Pancreas (tissue), 10 donors: ENCODE measurements at regions not wholly inside any gene's neighbourhood (a gene's known extent, or its start where the extent isn't known, plus 50 kb on each side); places are given as distances from the start of the nearest gene placed in this dataset.

Experiments
- ATAC-seq, 4 donors: fragments of 200-7000 bp; cut with Tn5 transposase; one replicate each; pipeline versions ENCODE4 v1.8.0 to v1.9.1; 2020; ENCODE audit warnings: mild to moderate bottlenecking in 4 of 4, moderate library complexity in 4 of 4
- DNase-seq, 6 donors: peaks; one replicate each; pipeline ENCODE4 v3.0.0-alpha.2; 2020
- FAIRE-seq: peaks from 2 replicates; lab custom pipeline; 2012; peaks lifted over from hg19 to GRCh38; lab: Jason Lieb, UNC
- H3K27ac ChIP-seq, 4 donors: fragments of 200-600 bp; sonication (generic); 1 replicate in 3 of 4; 2 replicates in 1 of 4; pipeline versions ENCODE4 v1.5.0 to v1.8.0; 2020
- H3K27me3 ChIP-seq, 4 donors: fragments of 200-600 bp; one replicate each; pipeline ENCODE4 v1.8.0; 2021
- H3K36me3 ChIP-seq, 3 donors: fragments of 200-600 bp; sonication (generic) in 1 of 3; one replicate each; pipeline versions ENCODE4 v1.5.0 to v1.8.0; 2020 to 2021
- H3K4me1 ChIP-seq, 3 donors: fragments of 200-600 bp; one replicate each; pipeline ENCODE4 v1.8.0; 2021
- H3K4me3 ChIP-seq, 4 donors: fragments of 200-600 bp; sonication (generic) in 2 of 4; one replicate each; pipeline versions ENCODE4 v1.5.0 to v1.8.0; 2020 to 2021
- H3K9me3 ChIP-seq, 4 donors: fragments of 200-600 bp; one replicate each; pipeline ENCODE4 v1.8.0; 2021
- CTCF ChIP-seq, 4 donors: fragments of 200-600 bp; sonication (generic) in 3 of 4; IDR thresholded peaks; one replicate each; pipeline versions ENCODE4 v1.5.0 to v1.8.0; 2021; ENCODE audit warnings: antibody characterized with exemption in 4 of 4
- WGBS, 2 donors: extraction: QIAGEN DNeasy Blood & Tissue Kit; methylation state at CpG; one replicate each; pipeline ENCODE4 v1.1.7; 2013; 5-methylcytosine and 5-hydroxymethylcytosine counted together
- intact Hi-C, 3 donors: fragments of 100-400 bp; cut with DNase I; formaldehyde crosslinking; loops; one replicate each; pipeline versions ENCODE4 v1.11.1 to v1.14.2; 2022
- donor health status: healthy with polysubstance abuse.
- donor health status: DM: no; HTN: no; CAD: no; lungs with moderate emphysema.
- donor health status: DM: no; HTN: no; CAD: no.
- donor health status: control.
- donor health status: control.
- donor health status: Bipolar disorder and iron deficiency.
- donor health status: DM: yes; HTN: yes; CAD: no.
- donor health status: DM: no; HTN: no; CAD: no.
- donor health status: DM: no; HTN: no; CAD: no.
- donor health status: DM: yes; HTN: yes; CAD: no.

DNA sequence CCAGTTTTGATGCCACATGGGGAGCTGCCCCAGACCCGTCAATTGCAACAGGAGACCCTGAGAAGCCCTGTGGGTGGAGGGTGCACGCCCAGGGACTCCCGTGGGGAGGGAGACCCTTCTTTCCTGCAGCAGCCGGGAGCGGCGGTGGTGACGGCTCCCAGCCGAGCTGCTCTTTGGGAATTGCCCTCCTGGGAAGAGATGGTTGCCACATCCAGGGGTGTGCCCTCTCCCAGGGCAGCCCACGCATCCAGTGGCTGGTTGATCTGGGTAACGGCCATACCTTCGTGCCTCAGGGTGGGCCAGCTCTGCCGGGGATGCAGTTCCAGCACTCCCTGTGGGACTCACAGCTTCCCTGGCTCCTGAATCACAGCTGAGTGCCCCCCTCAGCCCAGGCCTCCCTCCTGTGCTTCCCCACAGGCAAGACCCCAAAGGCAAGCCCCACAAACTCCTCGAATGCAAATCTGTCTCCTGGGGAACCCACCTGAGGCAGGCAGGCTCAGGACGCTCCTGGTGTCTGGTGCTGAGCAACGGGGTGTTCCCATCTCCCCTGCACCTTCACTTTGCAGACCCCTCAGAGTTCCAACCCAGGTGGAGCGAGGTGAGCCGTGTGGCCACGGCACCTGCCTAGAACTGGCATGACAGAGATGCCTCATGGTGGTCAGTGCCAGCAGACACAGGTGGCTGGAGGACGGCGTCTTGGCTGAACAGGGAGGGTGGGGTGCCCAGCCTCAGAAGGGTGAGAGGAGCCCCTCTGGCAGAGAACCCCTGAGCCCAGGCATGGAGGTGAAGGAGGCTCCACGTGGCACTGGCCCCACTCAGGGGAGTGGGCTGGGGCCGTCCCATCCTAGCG lies 1027.4 kb downstream of the BRD1 start:
- no peak overlapping the region for H3K27ac ChIP-seq
- H3K36me3 ChIP-seq, result no peaks in the 10 kb centered on the region
- intact Hi-C loops, result no loop called here
- 51 to 62% methylated on average over 18 to 23 of the region's 23 CpGs for WGBS, 2 donors
- no peak for TF ChIP-seq CTCF (IDR thresholded peaks at IDR 0.05)
- H3K4me3 ChIP-seq, result no peak overlapping the region
- ATAC-seq (no peak), FAIRE-seq (no peak), DNase-seq (peak in 1 of 6 donors; percentile 44)
- H3K9me3 ChIP-seq, result no peaks in the 10 kb centered on the region
- H3K27me3 ChIP-seq, result no peaks in the 10 kb centered on the region
- H3K4me1 ChIP-seq, result no peaks in the 10 kb centered on the region

- no peak for FAIRE-seq
Observed at GRCh38 chr22:48799227-48799970, 1028.3 kb downstream of the BRD1 start.

DNA sequence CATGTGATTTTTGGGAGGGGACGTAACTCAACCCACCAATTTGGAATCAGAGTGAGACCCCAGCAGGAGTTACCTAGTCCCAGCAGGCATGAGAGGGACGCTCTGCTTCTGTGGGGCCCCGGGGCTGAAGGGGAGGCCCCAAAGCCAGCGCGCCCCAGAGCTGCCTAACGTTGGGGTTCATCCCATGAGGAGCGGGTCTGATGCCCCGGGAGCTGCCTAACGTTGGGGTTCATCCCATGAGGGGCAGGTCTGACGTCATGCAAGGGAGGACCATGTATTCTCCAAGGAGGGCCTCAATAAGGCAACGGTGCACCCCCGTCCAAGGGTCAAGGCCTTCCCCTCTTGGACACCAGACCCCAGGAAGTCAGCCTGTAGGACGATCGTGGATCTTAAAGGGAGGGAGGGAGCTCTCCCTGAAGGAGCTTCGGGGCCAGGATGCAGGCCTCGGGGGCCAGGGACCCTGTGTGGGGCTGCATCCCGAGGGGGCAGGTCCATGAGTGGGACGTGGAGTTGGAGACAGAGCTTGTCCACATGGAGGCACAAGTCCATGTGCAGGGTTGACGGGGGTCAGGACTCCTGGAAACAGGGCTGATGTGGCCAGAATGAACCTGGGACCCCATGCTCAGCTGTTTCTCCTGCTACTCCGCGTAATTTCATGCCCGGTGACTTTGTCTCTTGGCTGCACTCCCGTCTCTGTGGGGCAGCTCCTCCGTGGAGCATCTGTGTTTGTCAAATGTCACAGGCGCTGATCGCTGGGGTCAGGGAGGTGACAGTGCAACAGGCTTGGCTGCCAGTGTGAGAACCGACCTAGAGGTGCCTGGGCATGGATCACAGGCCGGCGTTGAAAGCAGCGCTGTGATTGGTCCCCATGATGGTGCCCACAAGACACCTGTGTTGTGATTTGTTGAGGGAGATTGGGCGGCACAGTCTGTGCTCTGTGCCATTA lies 1029.1 kb downstream of the BRD1 start:
- no peak for ATAC-seq
- intact Hi-C loops, result no loop called here

More at GRCh38 chr22:48799227-48799970, 1028.3 kb downstream of the BRD1 start:
- Histone ChIP-seq H3K27ac (no peak overlapping the region), H3K4me3 (no peak overlapping the region), H3K4me1 (no peaks in the 10 kb centered on the region), H3K36me3 (no peaks in the 10 kb centered on the region), H3K9me3 (no peaks in the 10 kb centered on the region), H3K27me3 (no peaks in the 10 kb centered on the region)
- intact Hi-C loops, result no loop called here
- TF ChIP-seq CTCF (IDR thresholded peaks at IDR 0.05), result no peak
- WGBS, 2 donors, result 64 to 79% methylated on average over 18 of the region's 18 CpGs
- no peak for ATAC-seq
- no peak for DNase-seq

GRCh38 chr22:48797731-48798130 lies 1029.9 kb downstream of the BRD1 start:
- no peak overlapping the region for H3K27ac ChIP-seq
- H3K4me1 ChIP-seq, result no peaks in the 10 kb centered on the region
- H3K9me3 ChIP-seq, result no peaks in the 10 kb centered on the region
- no peak for TF ChIP-seq CTCF (IDR thresholded peaks at IDR 0.05)
- intact Hi-C loops, result no loop called here
- H3K36me3 ChIP-seq, result no peaks in the 10 kb centered on the region
- H3K27me3 ChIP-seq, result no peaks in the 10 kb centered on the region
- FAIRE-seq (no peak), ATAC-seq (no peak), DNase-seq (no peak)
- WGBS, 2 donors, result 73 to 90% methylated on average over 8 of the region's 8 CpGs
- H3K4me3 ChIP-seq, result no peak overlapping the region

More for the DNA sequence above, 1029.1 kb downstream of the BRD1 start:
- WGBS, 2 donors, result 59 to 69% methylated on average over 31 of the region's 31 CpGs
- no peaks in the 10 kb centered on the region for H3K4me1 ChIP-seq
- TF ChIP-seq CTCF (IDR thresholded peaks at IDR 0.05), result no peak
- no peaks in the 10 kb centered on the region for H3K36me3 ChIP-seq
- DNase-seq, result no peak
- no peak overlapping the region for H3K4me3 ChIP-seq
- no peak overlapping the region for H3K27ac ChIP-seq
- no peaks in the 10 kb centered on the region for H3K27me3 ChIP-seq
- no peak for FAIRE-seq
- H3K9me3 ChIP-seq, result no peaks in the 10 kb centered on the region
